Activated gamma-delta T cell treated with anti-CD3 and anti-CD28 coated beads, Interleukin-2, amount 50 U/mL, for 16 hours (primary cell): ENCODE measurements at regions not wholly inside any gene's neighbourhood (a gene's known extent, or its start where the extent isn't known, plus 50 kb on each side); places are given as distances from the start of the nearest gene placed in this dataset.
"Not testable (repeated sequence)": the region's sequence is repeated elsewhere in the genome, so short reads cannot be mapped to it uniquely, and the experiment has no call there.

Experiments used
- DNase-seq: peaks from one replicate; pipeline ENCODE4 v3.0.0-alpha.2; 2020; ENCODE audit warnings: low read depth

GRCh38 chrX:124238268-124238667 lies 94.2 kb upstream of the TEX13D start:
- DNase-seq, result no peak

- no peak for DNase-seq
Observed at GRCh38 chrX:124239324-124239723, 93.1 kb upstream of the TEX13D start.

- no peak for DNase-seq
Observed at GRCh38 chrX:124239911-124240310, 92.5 kb upstream of the TEX13D start.

- no peak for DNase-seq
Observed at GRCh38 chrX:124240422-124240821, 92.0 kb upstream of the TEX13D start.

GRCh38 chrX:124242131-124242530 lies 90.3 kb upstream of the TEX13D start:
- no peak for DNase-seq

GRCh38 chrX:124249345-124249744 lies 83.1 kb upstream of the TEX13D start:
- DNase-seq, result no peak

GRCh38 chrX:124250835-124251437 lies 81.5 kb upstream of the TEX13D start:
- DNase-seq, result no peak

- DNase-seq, result no peak
Observed at GRCh38 chrX:124254611-124255010, 77.8 kb upstream of the TEX13D start.

- no peak for DNase-seq
Observed at GRCh38 chrX:124256216-124256615, 76.2 kb upstream of the TEX13D start.

GRCh38 chrX:124256629-124257380 lies 75.7 kb upstream of the TEX13D start:
- DNase-seq, result no peak

GRCh38 chrX:124257924-124258702 lies 74.3 kb upstream of the TEX13D start:
- no peak for DNase-seq

GRCh38 chrX:124260845-124261244 lies 71.6 kb upstream of the TEX13D start:
- DNase-seq, result no peak

- DNase-seq, result no peak
Observed at GRCh38 chrX:124263743-124264142, 68.7 kb upstream of the TEX13D start.

- DNase-seq, result no peak
Observed at GRCh38 chrX:124268099-124268498, 64.4 kb upstream of the TEX13D start.

- no peak for DNase-seq
Observed at GRCh38 chrX:124269881-124270280, 62.6 kb upstream of the TEX13D start.

- DNase-seq, result not testable (repeated sequence)
Observed at GRCh38 chrX:124271599-124271998, 60.9 kb upstream of the TEX13D start.

- no peak for DNase-seq
Observed at GRCh38 chrX:124272370-124272982, 60.0 kb upstream of the TEX13D start.

GRCh38 chrX:124274438-124275181 lies 57.9 kb upstream of the TEX13D start:
- DNase-seq, result no peak

GRCh38 chrX:124275182-124275894 lies 57.1 kb upstream of the TEX13D start:
- no peak for DNase-seq

GRCh38 chrX:124280294-124280902 lies 52.1 kb upstream of the TEX13D start:
- DNase-seq, result no peak

GRCh38 chrX:124282580-124282979 lies 49.9 kb upstream of the TEX13D start:
- DNase-seq, result no peak
